Ovary (tissue), 7 donors: ENCODE measurements at regions not wholly inside any gene's neighbourhood (a gene's known extent, or its start where the extent isn't known, plus 50 kb on each side); places are given as distances from the start of the nearest gene placed in this dataset.

Source experiments
- DNase-seq, 5 donors: peaks; one replicate each; pipeline ENCODE4 v3.0.0-alpha.2; 2019 to 2020
- H3K27ac ChIP-seq, 2 donors: fragments of 200-600 bp; one replicate each; pipeline versions ENCODE4 v1.5.1 to v1.8.0; 2019 to 2022
- H3K27me3 ChIP-seq: fragments of 200-600 bp; one replicate; pipeline ENCODE4 v1.8.0; 2022
- H3K36me3 ChIP-seq: fragments of 200-600 bp; sonication (generic); one replicate; pipeline ENCODE4 v1.5.1; 2019
- H3K4me1 ChIP-seq: one replicate; pipeline ENCODE4 v1.8.1; 2013; ENCODE audit warnings: mild to moderate bottlenecking, moderate library complexity; ENCODE audit not compliant: insufficient read depth
- H3K4me3 ChIP-seq: fragments of 200-600 bp; sonication (generic); one replicate; pipeline ENCODE4 v1.5.1; 2017
- H3K9me3 ChIP-seq, 2 donors: fragments of 200-600 bp in 1 of 2; sonication (generic) in 1 of 2; one replicate each; pipeline versions ENCODE4 v1.5.1 to v1.8.1; 2013 to 2019; ENCODE audit warnings: mild to moderate bottlenecking in 1 of 2, moderate library complexity in 1 of 2
- CTCF ChIP-seq, 3 donors: fragments of 450-650 bp in 2 of 3; fragments of 200-600 bp in 1 of 3; IDR thresholded peaks; one replicate each; pipeline versions ENCODE4 v1.5.1 to v1.8.0; 2016 to 2022; ENCODE audit warnings: antibody characterized with exemption in 3 of 3, mild to moderate bottlenecking in 1 of 3
- EP300 ChIP-seq: sonication (generic); formaldehyde crosslinking; IDR thresholded peaks from one replicate; pipeline ENCODE4 v1.6.1; 2017; ENCODE audit warnings: antibody characterized with exemption
- POLR2A ChIP-seq: fragments of 450-650 bp; IDR thresholded peaks from one replicate; pipeline ENCODE4 v1.6.1; 2017; ENCODE audit warnings: antibody characterized with exemption, mild to moderate bottlenecking, moderate library complexity
- WGBS, 3 donors: extraction: QIAGEN DNeasy Blood & Tissue Kit in 1 of 3; methylation state at CpG; one replicate each; pipeline versions ENCODE4 v1.1.5 to v1.1.7; 2013 to 2017; 5-methylcytosine and 5-hydroxymethylcytosine counted together
- intact Hi-C, 4 donors: fragments of 100-400 bp; cut with DNase I; formaldehyde crosslinking; loops; one replicate each; pipeline versions ENCODE4 v1.11.0 to v1.15.1; 2022 to 2023
- donor health status: DM: no; HTN: no; CAD: no; lungs with moderate emphysema.
- donor health status: DM: no; HTN: no; CAD: no.
- donor health status: Bipolar disorder and iron deficiency.
- donor health status: DM: no; HTN: no; CAD: no.
- donor health status: DM: yes; HTN: yes; CAD: no.

- Histone ChIP-seq H3K36me3 (no peaks in the 10 kb centered on the region), H3K4me3 (no peak overlapping the region), H3K9me3 (no peaks in the 10 kb centered on the region), H3K27ac (no peak overlapping the region), H3K4me1 (peaks cover 4% of the 10 kb centered on the region), H3K27me3 (no peaks in the 10 kb centered on the region)
- intact Hi-C loops, result no loop called here
- TF ChIP-seq EP300 (no peak), CTCF (IDR thresholded peaks at IDR 0.05) (no peak), POLR2A (no peak)
- 77 to 89% (median 83%) methylated on average over 3 of the region's 3 CpGs for WGBS, 3 donors
- no peak for DNase-seq
Measured at GRCh38 chr3:150104564-150104963, 133.9 kb upstream of the PFN2 start.

- Histone ChIP-seq H3K4me1 (no peaks in the 10 kb centered on the region), H3K4me3 (no peak overlapping the region), H3K36me3 (no peaks in the 10 kb centered on the region), H3K27me3 (no peaks in the 10 kb centered on the region), H3K9me3 (no peaks in the 10 kb centered on the region), H3K27ac (no peak overlapping the region)
- intact Hi-C loops, result no loop called here
- TF ChIP-seq EP300 (no peak), POLR2A (no peak), CTCF (IDR thresholded peaks at IDR 0.05) (no peak)
- DNase-seq, result no peak
- 94 to 100% (median 98%) methylated on average over 1 of the region's 1 CpG for WGBS, 3 donors
Measured at GRCh38 chr3:150101016-150101415, 130.3 kb upstream of the PFN2 start.

GRCh38 chr3:150098621-150099020, 127.9 kb upstream of the PFN2 start:
- TF ChIP-seq EP300, result no peak
- no peak for TF ChIP-seq CTCF (IDR thresholded peaks at IDR 0.05)
- no peak for TF ChIP-seq POLR2A
- no peaks in the 10 kb centered on the region for H3K9me3 ChIP-seq
- no peaks in the 10 kb centered on the region for H3K36me3 ChIP-seq
- DNase-seq, result no peak
- intact Hi-C loops, result no loop called here
- 93 to 98% (median 96%) methylated on average over 3 of the region's 3 CpGs for WGBS, 3 donors
- no peaks in the 10 kb centered on the region for H3K4me1 ChIP-seq
- H3K4me3 ChIP-seq, result no peak overlapping the region
- no peaks in the 10 kb centered on the region for H3K27me3 ChIP-seq
- no peak overlapping the region for H3K27ac ChIP-seq

GRCh38 chr3:150097588-150097890, 126.8 kb upstream of the PFN2 start:
- Histone ChIP-seq H3K4me3 (no peak overlapping the region), H3K27me3 (no peaks in the 10 kb centered on the region), H3K27ac (no peak overlapping the region), H3K36me3 (no peaks in the 10 kb centered on the region), H3K4me1 (no peaks in the 10 kb centered on the region), H3K9me3 (no peaks in the 10 kb centered on the region)
- TF ChIP-seq EP300 (no peak), POLR2A (no peak), CTCF (IDR thresholded peaks at IDR 0.05) (no peak)
- 70 to 91% (median 70%) methylated on average over 4 of the region's 4 CpGs for WGBS, 3 donors
- DNase-seq, result no peak
- intact Hi-C loops, result no loop called here
